ENCODE measurements at regions not wholly inside any gene's neighbourhood (a gene's known extent, or its start where the extent isn't known, plus 50 kb on each side); places are given as distances from the start of the nearest gene placed in this dataset.

DNA sequence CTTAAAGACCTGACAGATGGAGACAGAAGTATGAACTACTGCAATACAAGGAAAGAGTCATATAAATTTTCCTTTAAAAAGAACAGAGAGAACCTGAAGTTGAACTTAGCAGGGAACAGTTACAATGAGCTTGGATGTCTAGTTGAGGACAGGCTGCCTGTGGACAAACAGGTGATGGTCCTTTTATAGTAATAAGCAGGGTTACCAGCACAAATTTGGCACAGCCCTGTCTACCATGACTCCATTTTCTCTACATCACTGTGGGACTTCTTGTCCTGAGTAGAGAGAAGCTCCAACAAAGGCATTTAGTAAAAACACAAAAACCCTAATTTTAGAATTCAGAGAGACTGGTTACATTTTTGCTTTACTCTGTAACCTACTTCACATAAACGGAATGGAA is 448.1 kb downstream of the PLCL1 start:
- TF ChIP-seq, protein P1, sequence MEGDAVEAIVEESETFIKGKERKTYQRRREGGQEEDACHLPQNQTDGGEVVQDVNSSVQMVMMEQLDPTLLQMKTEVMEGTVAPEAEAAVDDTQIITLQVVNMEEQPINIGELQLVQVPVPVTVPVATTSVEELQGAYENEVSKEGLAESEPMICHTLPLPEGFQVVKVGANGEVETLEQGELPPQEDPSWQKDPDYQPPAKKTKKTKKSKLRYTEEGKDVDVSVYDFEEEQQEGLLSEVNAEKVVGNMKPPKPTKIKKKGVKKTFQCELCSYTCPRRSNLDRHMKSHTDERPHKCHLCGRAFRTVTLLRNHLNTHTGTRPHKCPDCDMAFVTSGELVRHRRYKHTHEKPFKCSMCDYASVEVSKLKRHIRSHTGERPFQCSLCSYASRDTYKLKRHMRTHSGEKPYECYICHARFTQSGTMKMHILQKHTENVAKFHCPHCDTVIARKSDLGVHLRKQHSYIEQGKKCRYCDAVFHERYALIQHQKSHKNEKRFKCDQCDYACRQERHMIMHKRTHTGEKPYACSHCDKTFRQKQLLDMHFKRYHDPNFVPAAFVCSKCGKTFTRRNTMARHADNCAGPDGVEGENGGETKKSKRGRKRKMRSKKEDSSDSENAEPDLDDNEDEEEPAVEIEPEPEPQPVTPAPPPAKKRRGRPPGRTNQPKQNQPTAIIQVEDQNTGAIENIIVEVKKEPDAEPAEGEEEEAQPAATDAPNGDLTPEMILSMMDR (IDR thresholded peaks at IDR 0.05; ENCODE audit: low read length) = no peak
- no peak for TF ChIP-seq EZH2 (IDR thresholded peaks at IDR 0.05; ENCODE audit: borderline replicate concordance, low read length)

Data from OCI-LY1 (cell line).